ENCODE measurements at regions not wholly inside any gene's neighbourhood (a gene's known extent, or its start where the extent isn't known, plus 50 kb on each side); places are given as distances from the start of the nearest gene placed in this dataset.

- peak; percentile 81 for FAIRE-seq
- TF ChIP-seq GATA2 (IDR thresholded peaks at IDR 0.05; ENCODE audit: insufficient read depth, insufficient read length, low read depth, low read length) = no peak
- no peak for TF ChIP-seq CTCF (IDR thresholded peaks at IDR 0.05; ENCODE audit: extremely low read depth in 1 of 2, insufficient read depth in 1 of 2, low read depth in 1 of 2, low read length in 2 of 2)
- TF ChIP-seq, protein P1, sequence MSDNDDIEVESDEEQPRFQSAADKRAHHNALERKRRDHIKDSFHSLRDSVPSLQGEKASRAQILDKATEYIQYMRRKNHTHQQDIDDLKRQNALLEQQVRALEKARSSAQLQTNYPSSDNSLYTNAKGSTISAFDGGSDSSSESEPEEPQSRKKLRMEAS (IDR thresholded peaks at IDR 0.05; ENCODE audit: insufficient read depth, insufficient read length) = no peak
- peak; percentile 36 for TF ChIP-seq FOS (IDR thresholded peaks at IDR 0.05; ENCODE audit: borderline replicate concordance, insufficient read depth, low read length)
- no peak for TF ChIP-seq POLR2A (IDR thresholded peaks at IDR 0.05; ENCODE audit: low read depth, low read length)
- no peak for TF ChIP-seq POLR2AphosphoS5 (IDR thresholded peaks at IDR 0.05; ENCODE audit: insufficient read depth, low read depth, low read length)
- TF ChIP-seq JUN (IDR thresholded peaks at IDR 0.05; ENCODE audit: borderline replicate concordance, insufficient read depth, insufficient read length, low read depth) = peak; percentile 53
- no peak for TF ChIP-seq EZH2 (IDR thresholded peaks at IDR 0.05; ENCODE audit: borderline replicate concordance, low read depth, low read length, severe bottlenecking)
- no peak for TF ChIP-seq MYC (IDR thresholded peaks at IDR 0.05; ENCODE audit: low read depth, low read length)
- Histone ChIP-seq H3K9me3 (replicated peaks; ENCODE audit: control insufficient read depth, insufficient read depth, low read length) (no peaks in the 10 kb centered on the region), H2AFZ (ENCODE audit: low read depth, low read length) (no peak overlapping the region), H3K9ac (replicated peaks; ENCODE audit: extremely low read depth, insufficient read depth, low read length) (no peak overlapping the region), H3K9me1 (replicated peaks; ENCODE audit: control insufficient read depth, extremely low read depth, insufficient read depth, low read length) (no peaks in the 10 kb centered on the region), H3K4me3 (replicated peaks in 1 of 3; ENCODE audit: insufficient read depth in 1 of 3, low read depth in 1 of 3, low read length in 3 of 3) (no peak overlapping the region), H3K79me2 (ENCODE audit: control insufficient read depth, insufficient read depth, low read length) (no peaks in the 10 kb centered on the region), H3K27ac (ENCODE audit: insufficient read depth, low read depth, low read length) (no peak overlapping the region), H4K20me1 (replicated peaks; ENCODE audit: control insufficient read depth, extremely low read depth, insufficient read depth, low read length) (no peaks in the 10 kb centered on the region), H3K27me3 (ENCODE audit: control insufficient read depth in 2 of 2, insufficient read depth in 2 of 2, low read length in 2 of 2) (no peaks in the 10 kb centered on the region), H3K4me1 (ENCODE audit: control insufficient read depth, extremely low read depth, insufficient read depth, low read length) (peaks cover 13% of the 10 kb centered on the region), H3K4me2 (ENCODE audit: insufficient read depth, low read length) (peak overlapping the region; percentile 30), H3K36me3 (ENCODE audit: control insufficient read depth in 2 of 2, extremely low read depth in 1 of 2, insufficient read depth in 2 of 2, low read length in 2 of 2) (no peaks in the 10 kb centered on the region)
- peak; percentile 84 for DNase-seq (ENCODE audit: low read depth, low spot score)
- dilution Hi-C loops (cut with MboI; ENCODE audit: extremely low pct_ligation_motif_present, low sequenced_read_pairs) (no loop called here), intact Hi-C loops (cut with micrococcal nuclease) (no loop called here)
- POLR2A ChIA-PET = no interaction called here
- no TSS peak for BruUV-seq (replicated peaks)
- CTCF ChIA-PET = interaction anchor here (0.7 kb wide), 1 partner anchor 33 kb away, joined by 3 read pairs; no protein-coding TSS in a partner anchor
These were observed 776.4 kb upstream of the NRSN1 start for GRCh38 chr6:23349521-23350147.
